ENCODE measurements at regions not wholly inside any gene's neighbourhood (a gene's known extent, or its start where the extent isn't known, plus 50 kb on each side); places are given as distances from the start of the nearest gene placed in this dataset.

DNA sequence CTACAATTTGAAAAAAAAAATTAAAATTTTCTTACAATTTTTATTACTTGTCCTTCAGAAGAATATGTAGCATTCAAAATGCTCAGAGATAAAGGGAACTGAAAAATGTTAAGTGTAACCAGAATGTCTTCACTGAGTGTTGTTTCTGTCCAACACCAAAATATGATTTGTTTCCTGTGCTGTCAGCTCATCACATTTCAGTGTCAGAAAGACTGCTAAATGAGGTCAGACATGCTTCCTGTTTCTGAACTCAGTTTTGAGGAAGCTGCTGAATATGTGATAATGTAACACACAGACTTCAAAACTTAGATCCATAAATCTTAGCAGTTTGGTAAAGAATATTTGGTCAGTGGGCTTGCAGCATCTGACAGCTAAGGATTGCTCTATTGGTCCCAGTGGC, 1849.7 kb downstream of the PCDH7 start:
- no peak overlapping the region for H3K4me3 ChIP-seq (ENCODE audit: low read depth, low read length)
- TF ChIP-seq CTCF (IDR thresholded peaks at IDR 0.05; ENCODE audit: control insufficient read depth, extremely low read depth, insufficient read depth) = no peak
- no peak for DNase-seq (ENCODE audit: low read depth)

DNA sequence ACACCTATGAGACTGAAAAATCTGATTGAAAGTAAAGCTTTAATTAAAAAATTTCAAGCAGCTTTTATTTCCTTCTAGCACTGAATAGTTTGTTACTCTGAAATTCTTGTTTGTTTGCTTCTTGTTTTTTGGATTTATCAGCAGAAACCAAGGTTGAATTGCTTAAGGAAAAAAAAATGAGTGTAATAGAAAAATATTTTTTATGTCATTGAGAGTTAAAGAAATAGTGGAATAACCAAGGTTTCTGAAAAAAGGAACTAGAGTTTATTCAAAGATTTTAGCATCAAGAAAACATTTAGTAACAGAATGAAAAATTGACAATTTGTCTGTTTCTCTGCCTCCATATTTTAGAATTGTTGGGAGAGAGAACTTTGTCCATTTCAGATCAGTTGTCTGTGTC, 1852.2 kb downstream of the PCDH7 start:
- DNase-seq (ENCODE audit: low read depth) = no peak

DNA sequence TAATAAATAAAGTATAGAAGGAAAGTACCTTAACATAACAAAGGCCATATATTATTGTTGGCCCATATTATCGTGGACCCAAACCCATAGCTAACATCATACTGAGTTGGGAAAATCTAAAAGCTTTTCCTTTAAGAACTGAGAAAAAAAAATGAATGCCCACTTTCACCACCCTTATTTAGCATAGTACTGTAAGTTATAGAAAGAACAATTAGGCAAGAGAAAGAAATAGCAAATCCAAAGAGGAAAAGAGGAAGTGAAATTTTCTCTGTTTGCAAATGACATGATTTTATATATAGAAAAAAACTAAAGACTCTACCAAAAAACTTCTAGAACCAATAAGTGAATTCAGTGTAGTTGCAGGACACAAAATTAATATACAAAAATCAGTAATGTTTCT, 1854.6 kb downstream of the PCDH7 start:
- DNase-seq (ENCODE audit: low read depth) = no peak
- TF ChIP-seq CTCF (IDR thresholded peaks at IDR 0.05; ENCODE audit: control insufficient read depth, extremely low read depth, insufficient read depth) = no peak
- no peak overlapping the region for H3K4me3 ChIP-seq (ENCODE audit: low read depth, low read length)

More for the DNA sequence above, 1852.2 kb downstream of the PCDH7 start:
- no peak for TF ChIP-seq CTCF (IDR thresholded peaks at IDR 0.05; ENCODE audit: control insufficient read depth, extremely low read depth, insufficient read depth)
- no peak overlapping the region for H3K4me3 ChIP-seq (ENCODE audit: low read depth, low read length)

GRCh38 chr4:32589097-32589496, 1868.9 kb downstream of the PCDH7 start:
- DNase-seq (ENCODE audit: low read depth) = no peak
- TF ChIP-seq CTCF (IDR thresholded peaks at IDR 0.05; ENCODE audit: control insufficient read depth, extremely low read depth, insufficient read depth) = no peak
- no peak overlapping the region for H3K4me3 ChIP-seq (ENCODE audit: low read depth, low read length)

DNA sequence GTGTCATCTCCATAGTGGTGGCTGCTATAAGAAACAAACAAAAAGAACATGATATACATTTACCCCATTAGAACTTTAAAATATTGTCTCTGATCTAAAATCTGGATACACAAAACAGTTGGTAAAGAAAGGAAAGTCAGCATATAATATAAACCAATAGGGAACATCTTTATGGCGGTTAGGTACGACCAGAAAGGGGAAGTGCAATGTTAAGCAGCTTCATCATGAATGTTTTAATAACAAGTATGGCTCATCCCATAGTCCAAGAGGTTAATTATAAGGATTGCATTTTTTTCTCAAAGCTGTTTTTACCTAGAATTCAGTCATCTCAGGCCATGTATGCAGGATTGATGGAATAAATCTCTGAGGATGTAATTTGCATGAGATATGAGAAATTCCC, 1869.7 kb downstream of the PCDH7 start:
- TF ChIP-seq CTCF (IDR thresholded peaks at IDR 0.05; ENCODE audit: control insufficient read depth, extremely low read depth, insufficient read depth) = no peak
- DNase-seq (ENCODE audit: low read depth) = no peak
- H3K4me3 ChIP-seq (ENCODE audit: low read depth, low read length) = no peak overlapping the region

GRCh38 chr4:32597354-32597753, 1877.2 kb downstream of the PCDH7 start:
- TF ChIP-seq CTCF (IDR thresholded peaks at IDR 0.05; ENCODE audit: control insufficient read depth, extremely low read depth, insufficient read depth) = no peak
- no peak overlapping the region for H3K4me3 ChIP-seq (ENCODE audit: low read depth, low read length)

GRCh38 chr4:32601848-32602247, 1881.7 kb downstream of the PCDH7 start:
- no peak for TF ChIP-seq CTCF (IDR thresholded peaks at IDR 0.05; ENCODE audit: control insufficient read depth, extremely low read depth, insufficient read depth)
- no peak overlapping the region for H3K4me3 ChIP-seq (ENCODE audit: low read depth, low read length)
- DNase-seq (ENCODE audit: low read depth) = no peak

More at GRCh38 chr4:32597354-32597753, 1877.2 kb downstream of the PCDH7 start:
- no peak for DNase-seq (ENCODE audit: low read depth)

Measured in LNCaP clone FGC (cell line).